HG03442 (cell line): ENCODE measurements at regions not wholly inside any gene's neighbourhood (a gene's known extent, or its start where the extent isn't known, plus 50 kb on each side); places are given as distances from the start of the nearest gene placed in this dataset.

ENCODE experiments used
- ATAC-seq: cut with Tn5 transposase; IDR thresholded peaks from one replicate; pipeline ENCODE4 v1.9.1; 2021; ENCODE audit warnings: mild to moderate bottlenecking, moderate library complexity; ENCODE audit not compliant: unreplicated experiment

DNA sequence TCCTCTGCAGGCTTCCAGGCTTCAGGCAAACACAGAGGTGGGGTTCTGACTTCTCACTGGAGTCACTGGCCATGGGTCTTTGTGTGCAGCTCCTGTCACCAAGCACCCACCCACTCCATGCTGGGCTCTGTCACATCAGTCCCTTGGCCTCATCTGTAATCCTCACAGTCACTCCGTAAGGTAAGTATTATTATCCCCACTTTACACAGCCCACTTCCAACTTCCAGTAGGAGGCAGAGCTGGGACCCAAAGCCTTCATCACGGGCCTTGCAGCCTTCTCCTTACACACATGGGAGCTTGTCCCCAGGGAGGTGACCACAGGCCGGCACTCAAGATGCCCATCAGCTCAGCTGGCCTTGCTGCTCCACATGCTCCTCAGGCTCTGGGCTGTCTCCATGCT is 266.7 kb upstream of the B3GAT1 start:
- no peak for ATAC-seq

DNA sequence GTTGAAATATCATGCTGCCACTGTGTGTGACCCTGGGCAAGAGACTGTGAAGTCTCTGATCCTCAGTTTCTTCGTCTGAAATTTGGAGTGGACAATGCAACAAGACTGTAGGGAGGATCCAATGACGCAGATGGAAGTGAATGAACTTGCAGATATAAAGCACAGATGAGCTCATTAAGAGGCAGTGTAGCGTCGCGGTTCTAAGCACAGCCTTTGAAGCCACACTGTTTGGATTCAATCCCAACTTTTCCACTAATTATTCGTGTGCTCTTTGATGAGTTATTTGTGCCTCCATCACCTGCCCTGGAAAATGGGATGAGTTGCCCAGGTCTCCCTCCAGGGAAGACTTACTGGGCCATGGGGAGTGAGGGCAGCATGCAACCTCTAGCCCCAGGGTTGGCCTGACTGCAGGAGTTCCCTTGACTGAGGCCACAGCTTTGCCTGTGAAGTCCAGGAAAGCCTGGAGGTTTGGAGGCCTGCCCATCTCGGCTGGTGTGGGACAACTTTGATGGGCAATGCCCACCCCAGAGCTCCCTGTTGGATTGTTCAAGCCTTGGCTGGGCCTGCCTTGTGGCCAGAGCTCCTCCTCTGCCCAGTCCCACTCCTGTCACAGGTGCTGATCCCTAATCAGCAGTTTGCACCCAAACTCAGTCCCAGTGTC is 266.0 kb upstream of the B3GAT1 start:
- no peak for ATAC-seq

DNA sequence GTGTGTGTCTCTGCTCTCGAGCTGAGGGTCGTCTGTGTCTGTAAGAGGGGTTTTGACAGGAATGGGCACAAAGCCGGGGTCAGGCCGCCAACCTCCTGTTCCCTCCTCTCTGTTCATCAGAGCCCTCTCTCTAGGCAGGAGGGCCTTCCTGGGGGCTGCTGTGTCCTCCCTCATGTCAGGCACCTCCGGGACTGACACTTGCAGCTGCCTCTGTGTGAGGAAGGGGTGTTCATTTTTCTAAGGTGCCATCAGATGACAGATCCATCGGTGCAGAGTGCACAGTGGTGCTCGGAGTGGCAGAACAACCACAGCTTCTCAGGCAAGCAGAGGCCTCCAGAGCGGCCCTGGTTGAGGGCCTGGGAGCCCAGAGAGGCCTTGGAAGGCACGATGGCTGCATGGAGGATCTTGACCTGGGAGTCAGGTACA is 265.4 kb upstream of the B3GAT1 start:
- ATAC-seq = no peak

DNA sequence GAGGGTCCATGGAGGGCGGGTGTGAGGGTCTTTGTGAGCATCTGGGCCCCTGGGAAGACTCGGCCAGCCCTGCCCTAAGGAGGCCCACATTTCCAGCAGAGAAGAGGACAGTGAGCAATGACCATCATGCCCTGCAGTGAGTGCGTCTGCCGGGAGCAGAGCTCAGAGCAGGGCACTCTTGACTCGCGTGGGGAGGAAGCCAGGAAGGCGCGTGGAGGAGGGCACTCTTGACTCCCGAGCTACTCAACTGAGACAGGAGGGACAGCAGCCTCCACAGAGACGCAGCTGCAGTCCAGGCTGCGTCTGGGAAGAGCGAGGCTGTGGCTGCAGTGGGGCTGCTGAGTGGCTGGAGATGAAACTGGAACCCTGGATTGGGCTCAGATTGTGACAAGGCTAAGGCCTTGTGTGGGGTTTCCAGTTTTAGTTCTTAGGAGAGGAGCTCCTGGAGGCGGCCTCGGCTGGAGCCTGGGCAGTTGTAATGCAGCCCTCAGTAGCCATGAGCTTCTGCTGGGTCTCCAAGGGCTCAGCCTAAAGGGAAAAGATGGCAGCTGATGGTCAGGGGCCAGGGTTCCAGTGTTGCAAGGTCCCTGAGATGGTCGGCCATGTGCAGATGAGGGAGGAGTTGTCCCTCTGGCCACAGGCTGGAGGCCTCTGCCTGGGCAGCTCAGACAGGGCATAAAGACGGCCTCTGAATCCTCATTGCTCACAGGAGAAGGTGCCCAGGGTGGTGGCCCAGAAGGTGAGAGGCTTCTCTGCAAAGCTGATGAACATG is 264.7 kb upstream of the B3GAT1 start:
- ATAC-seq = no peak

DNA sequence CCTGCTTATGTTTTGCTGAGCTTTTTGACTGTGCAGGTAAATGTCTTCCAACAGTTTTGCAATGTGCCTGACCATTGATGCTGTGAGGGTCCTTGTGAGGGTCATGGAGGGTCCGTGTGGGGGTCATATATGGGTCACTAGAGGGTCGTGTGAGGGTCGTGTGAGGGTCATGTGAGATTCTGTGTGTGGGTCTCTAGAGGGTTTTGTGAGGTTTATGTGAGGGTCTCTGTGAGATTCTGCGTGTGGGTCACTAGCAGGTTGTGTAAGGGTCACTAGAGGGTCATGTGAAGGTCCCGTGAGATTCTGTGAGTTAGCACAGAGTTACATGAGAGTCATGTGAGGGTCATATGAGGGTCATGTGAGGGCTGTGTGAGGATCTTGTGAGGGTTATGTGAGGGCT is 263.9 kb upstream of the B3GAT1 start:
- ATAC-seq = no peak

DNA sequence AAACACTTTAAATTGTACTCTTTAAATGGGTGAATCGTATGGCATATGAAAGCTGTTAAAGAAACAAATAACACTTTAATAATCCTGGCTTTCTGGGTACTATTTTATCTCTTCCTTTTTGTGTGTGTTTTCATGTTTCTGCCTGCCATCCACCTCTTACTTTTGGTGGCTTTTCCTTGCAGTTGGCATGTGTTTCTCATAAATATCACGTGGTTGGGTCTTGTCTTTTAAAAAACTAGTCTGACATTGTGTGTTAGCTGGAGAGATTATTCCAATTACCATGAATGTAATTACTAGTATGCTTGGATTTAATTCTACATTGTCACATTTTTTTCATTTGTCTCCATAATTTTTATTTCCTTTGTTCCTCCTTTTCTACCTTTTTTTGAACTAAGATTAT is 262.9 kb upstream of the B3GAT1 start:
- no peak for ATAC-seq

DNA sequence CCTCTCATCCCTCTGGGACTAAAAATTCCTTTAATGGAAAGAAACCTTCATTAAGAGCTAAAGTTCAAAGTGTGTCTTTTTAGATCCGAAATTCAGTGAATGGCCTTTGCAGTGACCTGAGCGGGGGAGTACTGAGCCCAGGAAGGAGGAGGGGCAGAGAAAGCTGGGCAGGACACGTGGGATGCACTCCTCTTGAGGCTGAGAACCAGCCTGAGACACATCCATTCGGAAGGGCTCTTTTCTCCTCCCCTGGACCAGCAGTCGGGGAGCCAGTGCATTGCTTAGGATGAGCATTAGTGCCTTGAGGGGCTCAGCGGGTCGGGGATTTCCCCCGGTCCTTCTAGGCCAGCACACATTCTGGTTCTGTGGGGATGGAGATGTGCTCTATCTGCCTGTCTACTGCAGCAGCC is 258.9 kb upstream of the B3GAT1 start:
- no peak for ATAC-seq

DNA sequence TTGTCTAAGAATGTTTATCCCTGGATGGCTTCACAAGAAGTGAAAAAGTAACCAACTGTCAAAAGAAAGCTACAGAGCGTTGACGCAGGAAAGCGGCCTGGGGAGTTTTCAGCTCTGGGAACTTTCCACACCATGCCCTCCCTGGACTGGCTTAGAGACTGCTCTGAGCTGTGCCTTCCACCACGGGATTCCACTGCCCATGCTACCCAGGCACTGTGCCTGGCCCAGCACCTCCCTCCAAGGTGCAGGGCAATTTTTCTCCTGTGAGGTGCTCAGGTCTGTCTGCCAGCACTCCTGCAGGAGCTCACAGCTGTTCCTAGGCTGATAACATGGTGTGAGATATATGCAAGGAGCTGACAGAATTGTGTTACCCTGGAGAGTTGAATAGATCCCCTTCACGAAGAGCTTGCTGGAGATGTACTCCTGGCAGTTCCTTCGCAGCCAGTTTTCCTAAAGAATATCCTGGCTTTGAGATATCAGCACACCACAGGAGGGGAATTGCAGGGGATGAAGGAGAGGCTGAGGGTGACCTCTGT is 258.3 kb upstream of the B3GAT1 start:
- no peak for ATAC-seq

DNA sequence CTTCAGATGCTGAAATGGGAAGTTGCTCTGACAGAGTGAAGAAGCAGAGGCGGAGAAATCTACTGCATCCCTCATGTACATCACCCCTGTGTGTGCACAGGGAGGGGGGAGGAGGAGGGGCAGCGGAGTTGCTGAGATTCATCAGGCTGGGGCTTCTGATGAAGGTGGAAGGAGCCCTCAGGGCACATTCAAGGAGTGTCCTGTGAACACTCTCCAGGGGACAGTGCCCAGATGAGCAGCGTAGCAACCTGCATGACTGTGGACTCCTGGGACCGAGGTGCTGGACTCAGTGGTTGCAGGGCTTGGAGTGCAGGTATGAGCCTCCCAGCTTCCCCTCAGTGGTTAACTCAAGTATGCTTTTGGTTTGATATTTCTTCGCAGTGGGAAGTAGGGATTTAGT is 257.8 kb upstream of the B3GAT1 start:
- no peak for ATAC-seq

DNA sequence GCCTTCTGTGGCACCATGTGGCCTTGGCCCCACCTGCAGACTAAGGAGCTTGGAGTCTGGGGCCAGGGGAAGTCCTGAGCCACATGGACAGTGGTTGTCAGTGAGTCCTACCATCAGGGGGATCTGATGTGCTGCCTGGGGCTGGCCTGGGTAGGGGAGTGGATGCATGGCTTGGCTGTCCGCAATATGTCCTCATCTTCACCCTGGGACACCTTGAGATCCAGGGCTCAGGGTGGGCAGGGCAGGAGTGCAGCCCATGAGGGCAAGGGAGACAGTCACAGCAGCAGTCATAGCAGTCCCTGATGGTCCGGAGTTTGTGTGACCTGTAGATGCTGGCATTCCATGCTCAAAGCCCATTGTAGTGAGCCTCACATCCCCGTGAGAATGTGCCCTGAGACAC is 256.8 kb upstream of the B3GAT1 start:
- no peak for ATAC-seq

DNA sequence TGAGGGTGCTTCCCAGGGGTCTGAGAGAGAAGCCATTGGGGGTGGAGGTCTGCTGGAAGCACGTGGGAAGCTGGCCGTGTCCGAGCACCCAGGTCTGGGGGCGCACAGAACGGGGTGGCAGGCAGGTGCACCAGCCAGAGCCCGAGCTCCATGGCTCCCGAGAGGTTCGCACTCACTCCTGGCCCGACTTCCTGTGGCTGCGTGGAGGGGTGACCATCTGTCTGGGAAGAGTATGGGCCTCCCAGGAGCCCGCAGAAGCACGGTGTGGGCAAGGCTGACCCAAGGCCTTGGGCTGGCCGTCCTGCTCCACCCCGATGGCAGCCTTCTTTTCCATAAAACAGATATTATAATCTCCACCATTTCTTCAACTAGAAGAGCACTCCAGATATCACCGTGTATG is 256.0 kb upstream of the B3GAT1 start:
- no peak for ATAC-seq

DNA sequence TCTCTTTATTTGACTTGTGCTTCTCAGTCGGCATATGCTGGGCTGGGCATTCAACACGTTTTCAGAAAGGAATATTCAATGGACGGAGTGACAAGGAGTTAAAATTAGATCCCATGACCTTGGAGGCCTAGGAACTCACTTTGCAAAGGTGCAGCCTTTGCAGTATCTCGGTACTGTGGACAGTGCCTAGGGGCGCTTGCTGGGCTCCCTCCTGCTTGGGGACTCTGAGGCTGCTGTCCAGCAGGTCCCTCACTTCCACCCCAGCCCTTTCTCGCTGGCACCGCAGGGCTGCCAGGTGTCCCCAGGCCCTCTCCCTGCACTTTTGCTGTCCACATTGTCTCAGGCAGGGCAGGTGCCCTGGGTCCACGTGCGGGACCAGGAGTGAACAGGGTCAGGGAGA is 255.5 kb upstream of the B3GAT1 start:
- no peak for ATAC-seq

DNA sequence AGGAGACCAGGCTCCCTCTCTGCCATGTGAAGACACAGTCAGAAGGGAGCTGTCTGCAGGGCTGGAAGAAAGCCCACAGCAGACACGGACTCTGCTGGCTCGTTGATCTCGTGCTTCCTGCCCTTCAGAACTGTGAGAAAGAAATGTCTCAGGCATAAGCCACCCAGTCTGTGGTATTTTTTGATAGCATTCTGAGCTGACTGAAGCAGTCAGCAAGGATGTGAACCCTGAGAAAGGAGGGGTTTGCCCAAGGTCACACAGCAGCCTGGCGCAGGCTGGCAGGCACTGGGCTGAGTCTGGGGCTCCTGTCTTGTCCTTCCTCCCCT is 255.1 kb upstream of the B3GAT1 start:
- no peak for ATAC-seq

DNA sequence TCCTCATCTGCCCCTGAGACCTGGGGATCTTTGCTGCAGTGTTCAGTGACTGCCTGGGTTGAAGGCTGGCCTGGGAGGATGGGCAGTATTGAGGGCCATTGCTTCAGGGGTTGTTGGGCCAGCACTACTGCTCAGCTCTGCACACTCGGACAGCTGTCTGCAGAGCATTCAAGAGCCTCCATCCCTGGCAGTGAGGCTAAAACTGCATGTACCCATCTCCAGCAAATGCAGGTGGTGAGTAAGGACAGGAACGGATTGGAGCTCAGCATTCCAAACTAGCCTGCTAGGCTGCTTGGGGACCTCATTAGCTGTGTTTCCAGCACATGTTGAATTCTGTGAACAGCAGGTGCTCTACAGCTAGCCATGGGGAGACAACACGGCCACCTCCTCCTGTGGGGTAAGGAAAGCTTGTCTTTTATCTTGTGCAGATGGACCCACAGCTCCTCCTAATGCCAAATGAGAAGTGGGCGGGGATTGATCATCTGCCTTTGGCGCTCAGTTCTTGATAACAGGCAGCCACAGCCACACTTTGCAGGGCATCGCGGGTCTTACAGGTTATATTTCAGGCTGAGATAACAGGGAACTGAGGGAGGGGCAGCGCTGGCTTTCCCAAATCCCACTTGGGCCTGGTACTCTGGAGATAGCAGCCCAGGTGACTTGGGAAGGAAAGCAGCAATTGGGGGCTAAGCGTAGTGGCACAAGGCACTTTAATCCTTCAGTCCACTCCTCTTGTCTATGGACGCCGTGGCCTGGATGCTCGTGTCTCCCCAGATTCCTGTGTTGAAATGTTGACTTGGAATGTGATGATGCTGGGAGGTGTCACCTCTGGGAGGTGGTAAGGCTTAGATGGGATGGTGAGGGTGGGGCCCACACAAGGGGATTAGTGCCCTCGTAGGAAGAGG is 254.5 kb upstream of the B3GAT1 start:
- no peak for ATAC-seq

DNA sequence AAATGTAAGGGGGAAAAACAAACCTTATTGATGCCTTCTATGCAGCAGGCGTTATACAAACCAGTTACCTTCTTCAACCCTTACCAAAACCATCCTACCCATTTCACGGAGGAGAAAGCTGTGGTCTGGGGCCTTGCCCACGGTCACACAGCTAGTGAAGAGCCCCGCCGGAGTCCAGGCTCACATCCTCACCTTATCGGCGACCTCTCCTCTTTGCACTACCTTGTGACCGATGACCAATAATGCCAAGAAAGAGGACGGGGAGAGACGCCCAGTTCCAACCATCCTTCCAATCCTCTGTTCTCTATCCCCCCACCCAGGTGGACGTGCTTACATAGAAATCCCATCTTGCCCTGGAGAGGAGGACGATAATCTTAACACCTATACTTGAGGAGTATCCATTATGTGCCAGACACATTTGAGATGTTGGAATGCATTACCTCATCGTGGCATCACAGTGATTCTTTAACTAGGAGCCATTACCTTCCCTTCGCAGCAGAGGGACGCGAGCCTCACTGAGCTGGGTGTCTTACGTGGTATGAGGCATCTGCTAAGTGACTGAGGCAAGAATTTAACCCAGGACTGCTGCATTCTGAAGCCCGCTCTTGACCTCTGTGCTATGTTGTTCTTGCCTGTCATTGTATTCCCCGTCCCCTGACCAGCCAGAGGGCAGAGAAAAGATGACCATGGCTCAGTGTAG is 253.7 kb upstream of the B3GAT1 start:
- ATAC-seq = no peak

DNA sequence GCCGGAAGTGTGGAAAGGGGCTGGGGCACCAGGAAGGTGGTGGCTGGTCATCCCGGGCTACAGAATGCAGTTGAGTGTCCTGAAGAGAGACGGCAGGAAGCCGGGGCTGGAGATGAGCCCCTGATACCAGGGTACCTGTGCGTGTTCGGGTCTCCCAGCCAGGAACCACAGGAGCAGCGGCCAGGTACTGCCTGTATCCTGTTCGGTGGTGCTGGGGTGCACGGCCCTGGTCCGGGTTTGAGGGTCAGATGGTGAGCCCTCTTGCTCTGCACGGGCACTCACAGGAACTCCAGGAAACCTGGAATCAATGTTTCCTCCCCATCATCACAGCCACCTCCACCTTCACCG is 253.1 kb upstream of the B3GAT1 start:
- no peak for ATAC-seq

DNA sequence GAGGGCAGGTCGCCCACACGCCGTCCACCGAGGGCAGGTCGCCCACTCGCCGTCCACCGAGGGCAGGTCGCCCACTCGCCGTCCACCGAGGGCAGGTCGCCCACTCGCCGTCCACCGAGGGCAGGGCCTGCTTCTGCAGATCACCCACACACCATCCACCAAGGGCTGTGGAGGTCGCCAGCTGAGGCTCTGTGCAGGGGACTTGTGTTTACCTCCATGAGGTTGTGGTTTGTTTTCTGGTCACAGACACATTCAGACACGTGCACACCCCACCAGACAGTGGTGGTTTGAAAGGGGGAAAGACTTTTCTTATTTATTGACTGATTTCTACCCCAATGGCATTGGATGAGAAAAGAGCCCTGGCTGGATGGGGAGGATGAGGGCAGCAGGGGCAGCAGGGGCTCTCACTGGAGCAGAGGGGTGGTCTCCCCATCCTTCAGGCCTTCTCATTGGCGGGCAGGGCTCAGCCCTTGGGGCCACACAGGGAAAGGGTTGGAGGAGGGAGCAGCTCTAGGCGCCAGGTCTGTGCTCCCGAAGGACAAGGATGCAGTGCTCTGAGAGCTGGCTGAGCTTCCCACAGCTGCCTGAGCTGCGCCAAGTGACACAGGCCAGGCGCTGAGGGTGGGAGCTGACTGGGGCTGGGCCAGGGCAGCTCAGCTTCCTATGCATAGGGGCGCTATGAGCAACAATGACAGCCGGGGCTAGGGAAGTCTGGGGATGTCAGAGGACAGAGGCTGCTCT is 252.6 kb upstream of the B3GAT1 start:
- no peak for ATAC-seq

DNA sequence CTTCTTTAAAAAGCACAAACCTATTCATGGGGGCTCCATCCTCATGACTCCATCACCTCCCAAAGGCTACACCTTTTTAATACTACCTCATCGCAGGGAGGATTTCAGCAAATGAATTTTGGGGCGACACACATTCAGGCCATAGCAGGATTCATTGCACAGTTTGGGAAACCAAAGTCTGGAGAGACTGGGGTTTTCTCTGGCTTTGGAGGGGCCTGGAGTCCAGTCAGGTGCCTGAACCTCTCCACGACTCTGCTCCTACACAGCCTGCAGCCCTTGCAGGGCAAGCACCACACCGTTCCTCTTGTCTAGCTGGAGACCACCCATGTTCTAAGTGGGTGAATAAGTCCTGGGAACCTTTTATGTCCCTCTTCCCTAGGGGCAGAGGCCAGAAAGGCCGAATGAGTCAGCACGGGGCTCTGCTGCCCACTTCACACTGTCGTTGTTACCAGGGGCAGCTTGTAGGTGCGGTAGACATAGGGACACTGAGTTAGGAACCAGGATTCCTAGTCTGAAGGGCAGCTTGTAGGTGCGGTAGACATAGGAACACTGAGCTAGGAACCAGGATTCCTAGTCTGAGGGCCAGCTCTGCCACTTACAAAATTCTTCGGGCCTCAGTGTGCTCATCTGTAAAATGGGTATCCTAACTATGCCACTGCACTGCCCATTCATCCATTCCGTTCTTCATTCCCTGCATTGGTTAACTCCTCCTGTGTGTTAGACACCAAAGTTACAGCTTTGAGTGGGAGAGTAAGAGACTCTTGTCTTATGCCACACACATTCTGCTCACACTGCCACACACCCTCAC is 251.7 kb upstream of the B3GAT1 start:
- ATAC-seq = no peak

DNA sequence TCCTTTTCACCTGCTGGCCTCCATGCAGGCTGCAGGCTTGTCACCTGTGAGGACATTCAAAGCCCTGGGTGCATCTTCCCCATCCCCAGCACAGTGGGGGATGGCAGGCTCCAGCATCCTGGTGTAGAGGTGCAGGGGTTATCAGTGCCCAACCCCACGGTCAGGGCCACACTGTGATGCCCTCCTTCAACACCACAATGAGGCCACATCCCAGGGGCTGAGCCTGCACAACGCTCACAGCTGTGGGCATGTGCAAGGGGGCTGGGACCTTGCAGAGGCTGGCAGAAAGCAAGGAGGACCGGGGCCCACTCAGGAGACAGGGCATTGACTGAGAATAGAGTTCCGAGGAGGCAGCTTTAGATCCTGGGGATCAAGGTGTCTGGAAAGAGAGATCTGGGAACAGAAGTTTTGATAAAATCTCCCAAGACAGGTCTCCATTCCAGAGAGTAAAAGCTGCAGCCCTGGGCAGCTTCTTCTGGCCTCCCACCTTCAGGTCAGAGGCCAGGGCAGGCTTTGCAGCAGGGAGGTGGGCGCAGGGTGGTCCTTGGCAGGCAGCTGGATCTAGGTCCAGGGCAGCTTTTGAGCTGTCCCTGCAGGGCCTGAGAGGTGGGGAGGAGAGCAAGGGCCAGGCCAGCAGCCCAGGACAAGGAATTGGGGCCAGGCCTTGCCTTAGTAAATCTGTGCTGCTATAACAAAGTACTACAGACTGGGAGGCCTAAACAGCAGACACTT is 250.8 kb upstream of the B3GAT1 start:
- no peak for ATAC-seq
